IMR-90 (cell line): ENCODE measurements at regions not wholly inside any gene's neighbourhood (a gene's known extent, or its start where the extent isn't known, plus 50 kb on each side); places are given as distances from the start of the nearest gene placed in this dataset.

Experiments used
- ATAC-seq: fragments of 200-7000 bp; cut with Tn5 transposase; 2 replicates; pipeline ENCODE4 v1.9.1; 2020; ENCODE audit warnings: low read depth, mild to moderate bottlenecking, moderate library complexity
- BruUV-seq: library from RNA; stranded (reverse); fragments of 400-500 nt; replicated peaks from 2 replicates; lab custom pipeline; 2021; lab: Mats Ljungman, UMichigan
- CTCF ChIA-PET: fragments of 300-600 bp; formaldehyde crosslinking; extraction: SDS; loops from one replicate; lab custom pipeline; 2021; ENCODE audit warnings: antibody characterized with exemption; lab: Yijun Ruan, JAX
- POLR2A ChIA-PET: fragments of 300-600 bp; sonication (Branson Sonifier 250); formaldehyde crosslinking; loops from one replicate; lab custom pipeline; 2022; ENCODE audit warnings: antibody characterized with exemption; ENCODE audit not compliant: unreplicated experiment; lab: Charles Lee
- DNase-seq: peaks from one replicate; pipeline ENCODE4 v3.0.0; 2013
- H2AFZ ChIP-seq: replicated peaks from 2 replicates; pipeline ENCODE3; 2013; ENCODE audit warnings: low read length, mild to moderate bottlenecking; ENCODE audit not compliant: poor library complexity
- H2AK5ac ChIP-seq: 2 replicates; pipeline ENCODE4 v1.6.1; 2013; ENCODE audit warnings: low read depth, low read length, inconsistent platforms
- H2AK9ac ChIP-seq: replicated peaks from 2 replicates; pipeline ENCODE3; 2013; ENCODE audit warnings: mild to moderate bottlenecking, low read depth, low read length, moderate library complexity; ENCODE audit not compliant: poor library complexity
- H2BK120ac ChIP-seq: 2 replicates; pipeline ENCODE4 v1.6.1; 2013; ENCODE audit warnings: low read depth, low read length, inconsistent platforms
- H2BK15ac ChIP-seq: 3 replicates; pipeline ENCODE4 v1.6.1; 2013; ENCODE audit warnings: low read depth, low read length, inconsistent platforms
- H2BK20ac ChIP-seq: 2 replicates; pipeline ENCODE4 v1.6.1; 2013; ENCODE audit warnings: low read depth, mild to moderate bottlenecking, inconsistent platforms, low read length, moderate library complexity
- H2BK5ac ChIP-seq: 2 replicates; pipeline ENCODE4 v1.6.1; 2013; ENCODE audit warnings: mild to moderate bottlenecking, low read depth, low read length, inconsistent platforms; ENCODE audit not compliant: poor library complexity, severe bottlenecking
- H3K14ac ChIP-seq: replicated peaks from 2 replicates; pipeline ENCODE4 v1.6.1; 2013; ENCODE audit warnings: low read depth, low read length, inconsistent platforms
- H3K18ac ChIP-seq: 2 replicates; pipeline ENCODE4 v1.6.1; 2013; ENCODE audit warnings: low read depth, low read length, control low read depth
- H3K23ac ChIP-seq: 2 replicates; pipeline ENCODE4 v1.6.1; 2013; ENCODE audit warnings: low read depth, low read length, inconsistent platforms
- H3K27ac ChIP-seq: 2 replicates; pipeline ENCODE4 v1.5.1; 2013; ENCODE audit warnings: mild to moderate bottlenecking, control low read depth, low read length; ENCODE audit not compliant: insufficient read depth
- H3K27me3 ChIP-seq: 2 replicates; pipeline ENCODE4 v1.6.1; 2013; ENCODE audit warnings: low read length; ENCODE audit not compliant: control insufficient read depth, insufficient read depth
- H3K36me3 ChIP-seq: 2 replicates; pipeline ENCODE4 v1.6.1; 2013; ENCODE audit warnings: low read length, mixed read lengths; ENCODE audit not compliant: control insufficient read depth, insufficient read depth
- H3K4ac ChIP-seq: 2 replicates; pipeline ENCODE4 v1.6.1; 2013; ENCODE audit warnings: low read depth, low read length, inconsistent platforms
- H3K4me1 ChIP-seq: 2 replicates; pipeline ENCODE4 v1.6.1; 2013; ENCODE audit warnings: low read length, mixed read lengths; ENCODE audit not compliant: control insufficient read depth, insufficient read depth
- H3K4me2 ChIP-seq: 2 replicates; pipeline ENCODE4 v1.6.1; 2013; ENCODE audit warnings: low read depth, mild to moderate bottlenecking, control low read depth, low read length, moderate library complexity
- H3K4me3 ChIP-seq: 2 replicates; pipeline ENCODE4 v1.5.1; 2013; ENCODE audit warnings: low read depth, mild to moderate bottlenecking, control low read depth, low read length, moderate library complexity; ENCODE audit not compliant: insufficient read depth
- H3K56ac ChIP-seq: 2 replicates; pipeline ENCODE4 v1.6.1; 2013; ENCODE audit warnings: low read length, inconsistent platforms; ENCODE audit not compliant: insufficient read depth; ENCODE audit errors: extremely low read depth
- H3K79me1 ChIP-seq, 2 experiments: 2 replicates each; pipeline ENCODE4 v1.6.1; 2013; ENCODE audit warnings: low read length in 2 of 2, inconsistent platforms in 1 of 2, low read depth in 1 of 2
- H3K9ac ChIP-seq: 2 replicates; pipeline ENCODE4 v1.6.1; 2013; ENCODE audit warnings: low read depth, low read length, control low read depth
- H3K9me1 ChIP-seq: 2 replicates; pipeline ENCODE4 v1.6.1; 2013; ENCODE audit warnings: low read length, inconsistent platforms; ENCODE audit not compliant: insufficient read depth
- H3K9me3 ChIP-seq: 2 replicates; pipeline ENCODE4 v1.6.1; 2013; ENCODE audit warnings: low read length; ENCODE audit not compliant: control insufficient read depth, insufficient read depth
- H4K20me1 ChIP-seq: 2 replicates; pipeline ENCODE4 v1.6.1; 2013; ENCODE audit warnings: low read length, inconsistent platforms; ENCODE audit not compliant: insufficient read depth
- H4K5ac ChIP-seq: 2 replicates; pipeline ENCODE4 v1.6.1; 2013; ENCODE audit warnings: mild to moderate bottlenecking, low read depth, low read length, control low read depth
- H4K8ac ChIP-seq, 2 experiments: 2 replicates each; pipeline ENCODE4 v1.6.1; 2013; ENCODE audit warnings: low read depth in 2 of 2, low read length in 2 of 2, control low read depth in 1 of 2, inconsistent platforms in 1 of 2
- H4K91ac ChIP-seq: 2 replicates; pipeline ENCODE4 v1.6.1; 2013; ENCODE audit warnings: low read depth, low read length, inconsistent platforms; ENCODE audit not compliant: insufficient read depth
- BHLHE40 ChIP-seq: fragments of 150-350 bp; IDR thresholded peaks from 2 replicates; pipeline ENCODE4 v1.6.1; 2016; ENCODE audit warnings: mild to moderate bottlenecking, low read depth, low read length
- CEBPB ChIP-seq: IDR thresholded peaks from 2 replicates; pipeline ENCODE4 v1.6.1; 2012; ENCODE audit warnings: low read depth, low read length, improper control_type of control experiment
- CHD1 ChIP-seq: IDR thresholded peaks from 2 replicates; pipeline ENCODE4 v1.6.1; 2012; ENCODE audit warnings: low read depth, low read length, improper control_type of control experiment
- FOS ChIP-seq: fragments of 150-350 bp; IDR thresholded peaks from 2 replicates; pipeline ENCODE4 v1.6.1; 2016; ENCODE audit warnings: low read depth, low read length
- MAZ ChIP-seq: IDR thresholded peaks from 2 replicates; pipeline ENCODE4 v1.6.1; 2012; ENCODE audit warnings: low read depth, mild to moderate bottlenecking, low read length, improper control_type of control experiment, moderate library complexity, borderline replicate concordance
- MXI1 ChIP-seq: IDR thresholded peaks from 2 replicates; pipeline ENCODE4 v1.6.1; 2012; ENCODE audit warnings: low read depth, mild to moderate bottlenecking, low read length, moderate library complexity, borderline replicate concordance
- NFE2L2 ChIP-seq: fragments of 150-350 bp; IDR thresholded peaks from 2 replicates; pipeline ENCODE4 v1.6.1; 2016; ENCODE audit warnings: low read depth, mild to moderate bottlenecking, low read length
- RFX5 ChIP-seq: IDR thresholded peaks from 2 replicates; pipeline ENCODE4 v1.8.0; 2012; ENCODE audit warnings: low read depth, mild to moderate bottlenecking, low read length, moderate library complexity
- SMC3 ChIP-seq: fragments of 150-350 bp; IDR thresholded peaks from 2 replicates; pipeline ENCODE4 v1.6.1; 2016; ENCODE audit warnings: low read depth, mild to moderate bottlenecking, antibody characterized with exemption, low read length, moderate library complexity
- USF2 ChIP-seq: fragments of 150-350 bp; IDR thresholded peaks from 2 replicates; pipeline ENCODE4 v1.6.1; 2017; ENCODE audit warnings: mild to moderate bottlenecking, antibody characterized with exemption, low read length, low read depth
- WGBS, 2 experiments: methylation state at CpG; one replicate each; pipeline versions ENCODE4 v1.1.5 to v1.1.7; 2013; ENCODE audit warnings: missing lambda C conversion rate in 2 of 2; ENCODE audit not compliant: insufficient read length in 1 of 2; ENCODE audit errors: extremely low coverage in 2 of 2; 5-methylcytosine and 5-hydroxymethylcytosine counted together
- dilution Hi-C: fragments of 300-500 bp; cut with HindIII; formaldehyde crosslinking; loops from one replicate; pipeline ENCODE4 v1.14.3; 2018; ENCODE audit warnings: low sequenced_read_pairs; ENCODE audit not compliant: unreplicated experiment
- in situ Hi-C: fragments of 300-500 bp; cut with MboI; formaldehyde crosslinking; loops from 3 replicates; pipeline ENCODE4 v1.14.3; 2019; ENCODE audit warnings: low sequenced_read_pairs, inconsistent platforms, mixed read lengths
- intact Hi-C: fragments of 100-400 bp; cut with micrococcal nuclease; formaldehyde crosslinking; loops from 2 replicates; pipeline ENCODE4 v1.10.0; 2022

- Histone ChIP-seq H3K9me1 (no peaks in the 10 kb centered on the region), H3K14ac (no peak overlapping the region), H3K9ac (no peak overlapping the region), H3K27ac (no peak overlapping the region), H4K8ac (no peak overlapping the region), H2AK5ac (no peak overlapping the region), H3K9me3 (no peaks in the 10 kb centered on the region), H4K20me1 (no peaks in the 10 kb centered on the region), H3K79me1 (no peaks in the 10 kb centered on the region), H3K4me2 (no peak overlapping the region), H2AK9ac (no peak overlapping the region), H3K56ac (no peak overlapping the region), H2BK15ac (no peak overlapping the region), H3K23ac (no peak overlapping the region), H3K4me1 (no peaks in the 10 kb centered on the region), H4K5ac (no peak overlapping the region), H3K27me3 (no peaks in the 10 kb centered on the region), H2AFZ (no peak overlapping the region), H3K36me3 (no peaks in the 10 kb centered on the region), H2BK20ac (no peak overlapping the region), H3K4ac (no peak overlapping the region), H4K91ac (no peak overlapping the region), H2BK5ac (no peak overlapping the region), H3K18ac (no peak overlapping the region), H3K4me3 (no peak overlapping the region), H2BK120ac (no peak overlapping the region)
- ChIA-PET POLR2A (no interaction called here), CTCF (no interaction called here)
- in situ Hi-C loops, result no loop called here
- no TSS peak for BruUV-seq
- DNase-seq (peak; percentile 8), ATAC-seq (no peak)
- dilution Hi-C loops, result no loop called here
- intact Hi-C loops, result no loop called here
- no CpG with 5 or more reads among the region's 1 CpG for WGBS, 2 experiments
- no peak for TF ChIP-seq CEBPB
- TF ChIP-seq NFE2L2, result no peak
- TF ChIP-seq MXI1, result no peak
- TF ChIP-seq CHD1, result no peak
- TF ChIP-seq SMC3, result no peak
- no peak for TF ChIP-seq BHLHE40
- no peak for TF ChIP-seq FOS
- no peak for TF ChIP-seq MAZ
- TF ChIP-seq RFX5, result no peak
- TF ChIP-seq USF2, result no peak
These were observed 997.8 kb upstream of the RAG2 start for GRCh38 chr11:37595845-37596244.
